GM19324 (cell line): ENCODE measurements at regions not wholly inside any gene's neighbourhood (a gene's known extent, or its start where the extent isn't known, plus 50 kb on each side); places are given as distances from the start of the nearest gene placed in this dataset.
"Not testable (repeated sequence)": the region's sequence is repeated elsewhere in the genome, so short reads cannot be mapped to it uniquely, and the experiment has no call there.

Experiments used
- ATAC-seq: cut with Tn5 transposase; IDR thresholded peaks from one replicate; pipeline ENCODE4 v1.9.1; 2021; ENCODE audit warnings: mild to moderate bottlenecking, moderate library complexity; ENCODE audit not compliant: unreplicated experiment, low FRiP score

DNA sequence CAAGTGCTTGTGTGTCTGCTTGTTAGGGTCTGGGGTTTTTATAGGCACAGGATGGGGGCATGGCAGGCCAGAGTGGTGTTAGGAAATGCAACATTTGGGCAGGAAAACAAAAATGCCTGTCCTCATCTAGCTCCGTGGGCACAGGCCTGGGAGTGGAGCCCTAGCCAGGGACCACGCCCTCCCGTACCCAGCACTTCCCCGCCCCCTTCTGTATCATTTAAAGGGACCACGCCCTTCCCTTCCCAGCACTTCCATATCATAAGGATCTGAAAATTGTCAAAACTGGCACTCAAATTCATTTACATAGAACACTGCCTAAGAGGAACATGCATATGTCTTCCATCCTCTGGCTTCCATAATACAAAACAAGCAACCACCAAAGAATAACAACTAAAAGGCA lies 185.8 kb downstream of the B3GLCT start:
- no peak for ATAC-seq

DNA sequence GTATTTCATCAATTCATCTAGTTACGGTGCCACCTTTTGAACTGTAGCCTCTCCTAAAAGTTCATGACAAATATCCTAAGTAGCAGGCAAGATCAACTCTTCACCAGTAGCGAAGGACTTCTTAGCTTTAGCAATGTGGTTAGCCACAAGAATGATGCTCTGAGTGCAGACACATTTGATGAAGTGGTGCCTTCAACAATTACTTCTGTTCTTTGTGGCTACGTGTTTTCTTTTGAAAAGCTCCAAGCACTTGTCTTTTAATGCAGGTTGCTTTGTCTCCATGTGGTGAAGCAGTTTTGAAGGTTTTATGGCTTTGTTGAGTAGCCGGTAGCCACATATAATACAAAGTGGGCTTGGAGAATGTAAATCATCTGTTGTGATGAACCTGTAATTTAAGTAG lies 194.7 kb downstream of the B3GLCT start:
- no peak for ATAC-seq

GRCh38 chr13:31395090-31395489 lies 195.3 kb downstream of the B3GLCT start:
- no peak for ATAC-seq

GRCh38 chr13:31399690-31400089 lies 199.9 kb downstream of the B3GLCT start:
- ATAC-seq, result no peak

DNA sequence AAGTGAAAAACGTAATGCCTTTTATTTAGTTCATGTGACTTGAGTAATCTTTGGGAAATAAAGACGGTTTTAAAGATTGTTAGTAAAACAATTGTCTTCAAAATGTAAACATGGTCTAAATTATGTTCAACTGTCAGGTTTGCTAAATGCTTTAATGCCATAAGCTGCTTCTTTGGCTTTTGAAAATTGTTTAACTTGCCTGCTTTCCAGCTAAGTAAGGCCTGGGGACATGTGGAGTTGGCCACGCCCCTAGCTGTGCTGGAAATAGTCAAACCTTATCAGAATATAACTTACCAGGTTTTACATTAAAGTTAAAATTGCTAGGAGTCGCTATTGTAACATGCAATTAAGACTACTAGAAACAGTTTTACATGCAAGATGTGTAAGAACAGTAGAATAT lies 203.9 kb downstream of the B3GLCT start:
- not testable (repeated sequence) for ATAC-seq

DNA sequence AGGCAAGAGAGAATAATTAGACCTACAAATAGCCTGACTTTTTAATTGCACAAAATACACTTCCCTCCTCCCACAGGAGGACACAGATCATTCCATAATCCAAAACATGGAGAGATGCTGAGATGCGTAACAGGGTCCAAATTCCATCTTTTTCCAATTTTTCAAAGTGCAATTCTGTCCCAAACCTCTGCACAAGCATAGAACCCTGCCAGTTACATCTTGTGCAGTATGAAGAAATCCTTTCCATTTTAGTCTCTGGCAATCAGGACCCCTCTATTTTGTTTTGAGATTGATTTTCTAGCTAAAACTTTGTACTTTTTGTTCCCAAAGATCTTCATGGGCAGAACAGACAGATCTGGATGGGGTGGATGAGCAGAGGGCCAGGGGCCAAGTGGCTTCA lies 209.2 kb downstream of the B3GLCT start:
- no peak for ATAC-seq

DNA sequence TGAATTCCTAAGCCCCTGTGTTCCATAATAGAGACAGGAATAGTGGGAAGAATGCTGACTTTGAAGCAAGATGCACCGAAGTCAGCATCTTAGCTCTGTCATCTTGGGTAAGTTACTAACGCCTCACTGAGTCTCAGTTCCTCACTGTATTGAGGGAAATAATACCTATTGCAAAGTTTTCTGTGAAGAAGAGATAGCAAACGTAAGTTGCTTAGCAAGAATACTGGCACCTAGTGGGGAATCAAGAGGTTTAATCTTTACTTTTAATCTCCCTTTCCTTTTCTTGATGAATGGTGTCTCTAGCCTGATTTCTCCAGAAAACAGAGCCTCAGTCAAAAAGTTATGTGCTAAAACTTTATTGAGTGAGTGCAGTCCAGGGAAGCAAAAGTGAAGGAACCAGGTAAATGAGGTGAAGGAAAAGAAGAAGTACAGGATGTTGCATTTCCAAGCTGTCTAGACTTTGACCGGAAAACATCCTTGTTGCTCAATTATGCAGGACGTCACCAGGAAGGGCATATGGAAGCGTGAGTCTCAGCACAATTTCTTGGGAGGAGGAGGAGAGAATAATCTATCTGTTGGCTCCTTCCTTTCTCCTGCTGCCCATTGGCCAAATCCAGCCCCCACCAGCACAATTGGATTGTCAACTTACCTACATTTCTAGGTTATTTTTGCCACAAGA lies 210.0 kb downstream of the B3GLCT start:
- no peak for ATAC-seq

DNA sequence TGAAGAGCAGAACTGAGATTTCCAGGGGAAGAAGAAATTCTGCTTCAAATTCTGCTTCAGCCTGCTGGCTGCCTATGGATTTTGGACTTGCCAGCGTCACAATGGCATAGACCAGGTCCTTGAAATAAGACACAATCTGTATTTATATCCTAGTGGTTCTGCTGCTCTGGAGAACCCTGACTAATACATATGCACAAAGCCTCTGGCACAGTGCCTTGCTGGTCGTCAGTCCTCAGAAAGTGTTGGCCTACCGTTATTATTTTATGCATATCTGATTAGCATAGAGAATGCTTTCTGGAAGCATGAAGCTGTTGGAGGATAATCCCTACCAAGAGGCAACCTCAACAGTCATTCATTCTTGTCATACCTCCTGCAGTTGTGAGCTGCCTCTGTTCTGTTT lies 213.7 kb downstream of the B3GLCT start:
- no peak for ATAC-seq

GRCh38 chr13:31416066-31416465 lies 216.3 kb downstream of the B3GLCT start:
- no peak for ATAC-seq

GRCh38 chr13:31418186-31418585 lies 218.4 kb downstream of the B3GLCT start:
- no peak for ATAC-seq

DNA sequence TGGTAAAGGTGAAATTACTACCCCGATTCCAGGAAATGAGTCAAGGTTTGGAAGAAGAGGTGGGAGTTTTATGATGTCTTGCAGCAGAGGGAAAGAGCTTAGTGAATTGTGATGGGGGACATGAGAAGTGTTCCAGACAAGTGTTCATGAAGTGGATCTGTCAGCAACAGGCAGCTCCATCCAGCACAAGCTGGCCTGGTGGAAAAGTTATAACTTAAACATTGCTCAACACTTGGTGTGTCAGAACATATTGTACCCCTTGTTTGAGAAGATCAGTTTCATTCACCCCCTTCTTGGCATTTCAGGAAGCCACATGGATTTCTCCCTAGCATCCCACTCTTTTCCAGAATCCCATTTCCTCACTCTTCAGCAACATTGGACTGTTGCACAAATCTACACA lies 222.0 kb downstream of the B3GLCT start:
- no peak for ATAC-seq

GRCh38 chr13:31424130-31424729 lies 224.5 kb downstream of the B3GLCT start:
- peak; percentile 91 for ATAC-seq

DNA sequence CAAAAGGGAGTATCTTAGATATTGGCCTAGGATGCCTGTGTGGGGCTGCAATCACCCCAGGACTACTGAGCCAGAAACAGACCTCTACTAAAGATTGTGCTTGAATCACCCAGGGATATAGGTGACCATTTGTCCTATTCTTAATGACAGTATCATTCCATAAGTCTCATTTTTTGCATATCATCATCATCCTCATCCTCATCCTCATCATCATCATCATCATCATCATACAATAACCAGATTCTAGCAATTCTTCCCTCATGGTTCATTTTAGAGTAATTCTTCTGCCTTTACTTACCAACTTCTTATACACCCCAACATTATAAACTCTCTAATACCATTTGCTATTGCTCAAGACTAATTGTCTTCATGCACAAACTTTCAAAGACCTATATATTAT lies 226.6 kb downstream of the B3GLCT start:
- no peak for ATAC-seq

DNA sequence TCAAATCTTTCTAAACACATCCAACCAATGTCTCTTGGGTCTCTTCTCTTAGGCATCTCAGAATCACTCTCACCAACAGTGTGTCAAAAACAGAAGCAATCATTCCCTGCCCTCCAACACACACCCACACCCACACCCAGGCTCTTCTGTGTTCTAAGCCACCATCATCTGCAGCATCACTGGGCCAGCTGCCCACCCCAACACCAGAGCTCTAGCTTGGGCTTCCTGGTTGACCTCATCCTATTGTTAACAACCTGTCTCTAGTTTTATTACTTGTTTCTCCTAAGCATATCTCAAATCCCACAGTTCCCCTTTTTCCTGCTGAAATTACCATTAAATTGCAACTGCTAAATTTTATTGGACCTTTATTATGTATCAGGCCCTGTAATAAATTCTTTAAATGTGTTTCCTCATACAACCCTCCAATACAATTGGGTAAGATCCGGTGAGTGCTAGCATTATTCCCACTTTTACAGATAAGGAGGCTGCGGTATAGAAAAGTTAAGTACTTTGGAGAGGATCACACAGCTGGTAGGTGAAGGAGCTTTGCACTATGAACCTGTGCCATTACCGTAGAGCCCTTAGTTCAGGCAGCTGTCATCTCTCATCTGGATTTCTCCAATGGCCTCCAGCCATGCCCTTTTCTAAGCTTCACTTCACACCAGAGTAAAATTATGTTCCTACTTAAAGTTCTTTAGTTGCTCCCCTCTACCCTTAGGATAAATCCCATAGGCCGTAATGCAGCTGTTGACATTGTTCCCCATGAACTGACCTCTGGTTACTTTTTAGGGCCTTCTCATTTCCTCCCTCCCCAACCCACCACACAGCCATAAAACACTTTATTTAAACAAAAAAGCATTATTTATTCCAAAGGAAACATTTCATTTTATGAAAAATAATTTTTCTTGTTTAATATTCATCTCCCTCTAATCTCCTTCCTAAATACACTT lies 227.7 kb downstream of the B3GLCT start:
- ATAC-seq, result no peak

DNA sequence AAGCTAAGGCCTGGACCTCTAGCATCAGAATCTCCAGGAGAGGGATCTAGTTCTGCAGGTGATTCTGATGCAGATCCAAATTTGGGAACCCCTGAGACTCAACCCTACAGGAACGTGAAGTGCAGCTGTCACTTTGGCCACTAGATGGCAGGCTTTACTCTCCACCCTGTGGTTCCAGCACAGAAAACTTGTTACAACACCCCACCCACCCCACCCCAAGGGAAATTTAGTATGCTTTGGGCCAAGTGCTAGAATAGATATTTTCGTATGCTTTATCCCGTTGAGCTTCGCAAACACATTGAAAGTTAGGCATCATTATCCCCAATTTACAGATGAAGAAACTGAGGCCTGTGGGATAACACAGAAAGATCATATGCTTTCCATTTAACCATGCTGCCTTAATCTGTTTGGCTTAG lies 232.0 kb downstream of the B3GLCT start:
- ATAC-seq, result no peak

GRCh38 chr13:31433207-31433606 lies 233.4 kb downstream of the B3GLCT start:
- ATAC-seq, result no peak

GRCh38 chr13:31433746-31434145 lies 234.0 kb downstream of the B3GLCT start:
- ATAC-seq, result no peak

DNA sequence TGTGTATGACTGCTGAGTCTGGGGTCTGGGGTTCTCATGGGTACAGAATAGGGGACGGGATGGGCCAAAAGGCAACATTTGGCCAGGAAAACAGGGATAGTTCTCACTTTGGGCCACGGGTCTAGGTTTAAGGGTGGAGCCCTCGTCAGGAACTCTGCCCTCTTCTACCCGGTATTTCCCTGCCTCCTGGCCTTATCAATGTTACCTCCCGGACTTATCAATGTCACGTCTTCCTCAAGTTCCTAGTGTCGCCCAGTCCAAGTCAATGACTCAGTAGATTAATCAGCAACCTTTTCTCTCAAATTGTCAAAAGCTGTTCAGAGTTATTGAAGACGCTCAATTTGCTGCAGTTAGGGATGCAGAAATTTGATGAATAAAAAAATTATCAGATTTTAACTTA lies 234.8 kb downstream of the B3GLCT start:
- no peak for ATAC-seq

GRCh38 chr13:31435536-31435935 lies 235.8 kb downstream of the B3GLCT start:
- ATAC-seq, result no peak

GRCh38 chr13:31436478-31436877 lies 236.7 kb downstream of the B3GLCT start:
- no peak for ATAC-seq

DNA sequence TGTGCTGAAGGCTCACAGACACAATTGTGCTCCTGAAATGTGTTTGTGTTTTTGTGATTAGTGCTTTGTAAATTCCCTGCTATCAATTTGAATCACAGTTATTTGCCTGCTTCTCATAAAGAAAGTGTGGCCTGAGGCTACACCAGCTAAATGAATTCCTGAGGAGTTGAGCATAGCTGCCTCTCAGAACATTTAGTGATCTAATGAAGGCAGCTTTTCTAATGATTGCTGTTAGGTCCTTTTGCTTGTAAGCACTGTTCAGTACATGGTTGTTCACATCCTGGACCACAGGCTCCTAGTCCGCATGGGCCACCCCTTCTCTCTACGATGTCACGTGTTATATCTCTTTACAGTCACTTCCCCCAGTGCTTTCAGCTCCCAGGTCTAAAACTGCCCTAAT lies 238.2 kb downstream of the B3GLCT start:
- ATAC-seq, result no peak
